Stomach (tissue), 8 donors: ENCODE measurements at regions not wholly inside any gene's neighbourhood (a gene's known extent, or its start where the extent isn't known, plus 50 kb on each side); places are given as distances from the start of the nearest gene placed in this dataset.
A peak's percentile ranks its signal among the peaks of the same experiment; 100 is the strongest.

Experiments
- DNase-seq, 2 donors: peaks; one replicate each; pipeline versions ENCODE4 v3.0.0 to v3.0.0-alpha.2; 2013 to 2019
- H3K27ac ChIP-seq, 5 donors: fragments of 200-600 bp in 4 of 5; sonication (generic) in 4 of 5; one replicate each; pipeline ENCODE4 v1.5.1; 2013 to 2019; ENCODE audit warnings: mild to moderate bottlenecking in 1 of 5, moderate library complexity in 1 of 5
- H3K27me3 ChIP-seq, 3 donors: fragments of 200-600 bp; sonication (generic); one replicate each; pipeline ENCODE4 v1.5.1; 2017 to 2019; ENCODE audit warnings: mixed run types in 1 of 3
- H3K36me3 ChIP-seq, 4 donors: fragments of 200-600 bp; sonication (generic); 1 replicate in 3 of 4; 2 replicates in 1 of 4; pipeline ENCODE4 v1.5.1; 2016 to 2019
- H3K4me1 ChIP-seq, 4 donors: fragments of 200-600 bp; sonication (generic); one replicate each; pipeline ENCODE4 v1.5.1; 2016 to 2019
- H3K4me3 ChIP-seq, 4 donors: fragments of 200-600 bp; sonication (generic) in 3 of 4; one replicate each; pipeline ENCODE4 v1.5.1; 2016 to 2019; ENCODE audit warnings: mild to moderate bottlenecking in 1 of 4
- H3K9me3 ChIP-seq, 4 donors: fragments of 200-600 bp; sonication (generic); one replicate each; pipeline ENCODE4 v1.5.1; 2016 to 2019
- CTCF ChIP-seq, 7 experiments: fragments of 450-650 bp in 4 of 7; fragments of 200-600 bp in 3 of 7; sonication (generic) in 3 of 7; IDR thresholded peaks; one replicate each; pipeline ENCODE4 v1.5.1; 2016 to 2019; ENCODE audit warnings: antibody characterized with exemption in 7 of 7, control low read depth in 2 of 7, mild to moderate bottlenecking in 1 of 7
- EP300 ChIP-seq: sonication (generic); formaldehyde crosslinking; IDR thresholded peaks from one replicate; pipeline ENCODE4 v1.6.1; 2017; ENCODE audit warnings: antibody characterized with exemption
- POLR2A ChIP-seq, 4 donors: fragments of 450-650 bp; IDR thresholded peaks; one replicate each; pipeline ENCODE4 v1.6.1; 2016; ENCODE audit warnings: antibody characterized with exemption in 4 of 4, control low read depth in 2 of 4, mild to moderate bottlenecking in 1 of 4, moderate library complexity in 1 of 4
- POLR2AphosphoS5 ChIP-seq, 3 donors: sonication (generic); formaldehyde crosslinking; IDR thresholded peaks; one replicate each; pipeline ENCODE4 v1.6.1; 2016; ENCODE audit warnings: antibody characterized with exemption in 3 of 3
- WGBS, 5 donors: extraction: QIAGEN DNeasy Blood & Tissue Kit in 3 of 5; methylation state at CpG; one replicate each; pipeline versions ENCODE4 v1.1.5 to v1.1.7; 2013 to 2018; 5-methylcytosine and 5-hydroxymethylcytosine counted together
- intact Hi-C: fragments of 100-400 bp; cut with DNase I; formaldehyde crosslinking; loops from one replicate; pipeline ENCODE4 v1.15.1; 2023; ENCODE audit warnings: low total_unique reads
- donor health status: healthy with polysubstance abuse.
- donor health status: Bipolar disorder and iron deficiency.
- donor health status: healthy.

GRCh38 chr2:160582081-160582480 lies 88.5 kb upstream of the RBMS1 start:
- TF ChIP-seq POLR2AphosphoS5 (IDR thresholded peaks at IDR 0.05) (no peak), POLR2A (IDR thresholded peaks at IDR 0.05) (no peak), EP300 (no peak), CTCF (IDR thresholded peaks at IDR 0.05) (no peak)
- H3K27ac ChIP-seq, result no peak overlapping the region
- H3K4me1 ChIP-seq, result peaks cover 7 to 26% (median 21%) of the 10 kb centered on the region in 4 donors
- DNase-seq, result no peak
- intact Hi-C loops, result no loop called here
- H3K4me3 ChIP-seq, result no peak overlapping the region
- no peaks in the 10 kb centered on the region for H3K27me3 ChIP-seq
- H3K36me3 ChIP-seq, result no peaks in the 10 kb centered on the region
- WGBS, 5 donors, result 82 to 91% (median 87%) methylated on average over 2 of the region's 2 CpGs
- H3K9me3 ChIP-seq, result no peaks in the 10 kb centered on the region

GRCh38 chr2:160582490-160583145 lies 89.0 kb upstream of the RBMS1 start:
- Histone ChIP-seq H3K9me3 (no peaks in the 10 kb centered on the region), H3K27ac (peak overlapping the region in 4 of 5 donors; percentile 7 to 20 (median 14)), H3K27me3 (no peaks in the 10 kb centered on the region), H3K36me3 (no peaks in the 10 kb centered on the region), H3K4me3 (no peak overlapping the region), H3K4me1 (peaks cover 7 to 26% (median 21%) of the 10 kb centered on the region in 4 donors)
- WGBS, 5 donors, result 31 to 50% (median 39%) methylated on average over 3 of the region's 3 CpGs
- peak in 1 of 2 donors; percentile 71 for DNase-seq
- TF ChIP-seq POLR2AphosphoS5 (IDR thresholded peaks at IDR 0.05) (no peak), EP300 (no peak), CTCF (IDR thresholded peaks at IDR 0.05) (no peak), POLR2A (IDR thresholded peaks at IDR 0.05) (no peak)
- intact Hi-C loops, result no loop called here

GRCh38 chr2:160583146-160583535 lies 89.5 kb upstream of the RBMS1 start:
- TF ChIP-seq POLR2A (IDR thresholded peaks at IDR 0.05), result no peak
- no peak for TF ChIP-seq POLR2AphosphoS5 (IDR thresholded peaks at IDR 0.05)
- no peak for TF ChIP-seq CTCF (IDR thresholded peaks at IDR 0.05)
- TF ChIP-seq EP300, result no peak
- Histone ChIP-seq H3K27me3 (no peaks in the 10 kb centered on the region), H3K4me1 (peaks cover 7 to 26% (median 21%) of the 10 kb centered on the region in 4 donors), H3K4me3 (no peak overlapping the region), H3K27ac (peak overlapping the region in 4 of 5 donors; percentile 7 to 20 (median 14)), H3K9me3 (no peaks in the 10 kb centered on the region), H3K36me3 (no peaks in the 10 kb centered on the region)
- intact Hi-C loops, result no loop called here
- 7 to 30% (median 11%) methylated on average over 1 of the region's 1 CpG for WGBS, 5 donors
- DNase-seq, result peak in 1 of 2 donors; percentile 79

GRCh38 chr2:160583813-160584537 lies 90.4 kb upstream of the RBMS1 start:
- H3K9me3 ChIP-seq, result no peaks in the 10 kb centered on the region
- no peak overlapping the region for H3K4me3 ChIP-seq
- 61 to 84% (median 73%) methylated on average over 8 of the region's 8 CpGs for WGBS, 5 donors
- TF ChIP-seq EP300 (no peak), POLR2AphosphoS5 (IDR thresholded peaks at IDR 0.05) (no peak), POLR2A (IDR thresholded peaks at IDR 0.05) (no peak), CTCF (IDR thresholded peaks at IDR 0.05) (no peak)
- no peaks in the 10 kb centered on the region for H3K27me3 ChIP-seq
- intact Hi-C loops, result no loop called here
- H3K36me3 ChIP-seq, result no peaks in the 10 kb centered on the region
- peak overlapping the region in 1 of 5 donors; percentile 10 for H3K27ac ChIP-seq
- peak in 1 of 2 donors; percentile 26 for DNase-seq
- peaks cover 7 to 26% (median 21%) of the 10 kb centered on the region in 4 donors for H3K4me1 ChIP-seq
